IMR-90 (cell line): ENCODE measurements at regions not wholly inside any gene's neighbourhood (a gene's known extent, or its start where the extent isn't known, plus 50 kb on each side); places are given as distances from the start of the nearest gene placed in this dataset.

ENCODE experiments used
- ATAC-seq: fragments of 200-7000 bp; cut with Tn5 transposase; 2 replicates; pipeline ENCODE4 v1.9.1; 2020; ENCODE audit warnings: low read depth, mild to moderate bottlenecking, moderate library complexity
- BruUV-seq: library from RNA; stranded (reverse); fragments of 400-500 nt; replicated peaks from 2 replicates; lab custom pipeline; 2021; lab: Mats Ljungman, UMichigan
- CTCF ChIA-PET: fragments of 300-600 bp; formaldehyde crosslinking; extraction: SDS; loops from one replicate; lab custom pipeline; 2021; ENCODE audit warnings: antibody characterized with exemption; lab: Yijun Ruan, JAX
- POLR2A ChIA-PET: fragments of 300-600 bp; sonication (Branson Sonifier 250); formaldehyde crosslinking; loops from one replicate; lab custom pipeline; 2022; ENCODE audit warnings: antibody characterized with exemption; ENCODE audit not compliant: unreplicated experiment; lab: Charles Lee
- DNase-seq: peaks from one replicate; pipeline ENCODE4 v3.0.0; 2013
- H2AFZ ChIP-seq: replicated peaks from 2 replicates; pipeline ENCODE3; 2013; ENCODE audit warnings: low read length, mild to moderate bottlenecking; ENCODE audit not compliant: poor library complexity
- H2AK5ac ChIP-seq: 2 replicates; pipeline ENCODE4 v1.6.1; 2013; ENCODE audit warnings: low read depth, low read length, inconsistent platforms
- H2AK9ac ChIP-seq: replicated peaks from 2 replicates; pipeline ENCODE3; 2013; ENCODE audit warnings: mild to moderate bottlenecking, low read depth, low read length, moderate library complexity; ENCODE audit not compliant: poor library complexity
- H2BK120ac ChIP-seq: 2 replicates; pipeline ENCODE4 v1.6.1; 2013; ENCODE audit warnings: low read depth, low read length, inconsistent platforms
- H2BK15ac ChIP-seq: 3 replicates; pipeline ENCODE4 v1.6.1; 2013; ENCODE audit warnings: low read depth, low read length, inconsistent platforms
- H2BK20ac ChIP-seq: 2 replicates; pipeline ENCODE4 v1.6.1; 2013; ENCODE audit warnings: low read depth, mild to moderate bottlenecking, inconsistent platforms, low read length, moderate library complexity
- H2BK5ac ChIP-seq: 2 replicates; pipeline ENCODE4 v1.6.1; 2013; ENCODE audit warnings: mild to moderate bottlenecking, low read depth, low read length, inconsistent platforms; ENCODE audit not compliant: poor library complexity, severe bottlenecking
- H3K14ac ChIP-seq: replicated peaks from 2 replicates; pipeline ENCODE4 v1.6.1; 2013; ENCODE audit warnings: low read depth, low read length, inconsistent platforms
- H3K18ac ChIP-seq: 2 replicates; pipeline ENCODE4 v1.6.1; 2013; ENCODE audit warnings: low read depth, low read length, control low read depth
- H3K23ac ChIP-seq: 2 replicates; pipeline ENCODE4 v1.6.1; 2013; ENCODE audit warnings: low read depth, low read length, inconsistent platforms
- H3K27ac ChIP-seq: 2 replicates; pipeline ENCODE4 v1.5.1; 2013; ENCODE audit warnings: mild to moderate bottlenecking, control low read depth, low read length; ENCODE audit not compliant: insufficient read depth
- H3K27me3 ChIP-seq: 2 replicates; pipeline ENCODE4 v1.6.1; 2013; ENCODE audit warnings: low read length; ENCODE audit not compliant: control insufficient read depth, insufficient read depth
- H3K36me3 ChIP-seq: 2 replicates; pipeline ENCODE4 v1.6.1; 2013; ENCODE audit warnings: low read length, mixed read lengths; ENCODE audit not compliant: control insufficient read depth, insufficient read depth
- H3K4ac ChIP-seq: 2 replicates; pipeline ENCODE4 v1.6.1; 2013; ENCODE audit warnings: low read depth, low read length, inconsistent platforms
- H3K4me1 ChIP-seq: 2 replicates; pipeline ENCODE4 v1.6.1; 2013; ENCODE audit warnings: low read length, mixed read lengths; ENCODE audit not compliant: control insufficient read depth, insufficient read depth
- H3K4me2 ChIP-seq: 2 replicates; pipeline ENCODE4 v1.6.1; 2013; ENCODE audit warnings: low read depth, mild to moderate bottlenecking, control low read depth, low read length, moderate library complexity
- H3K4me3 ChIP-seq: 2 replicates; pipeline ENCODE4 v1.5.1; 2013; ENCODE audit warnings: low read depth, mild to moderate bottlenecking, control low read depth, low read length, moderate library complexity; ENCODE audit not compliant: insufficient read depth
- H3K56ac ChIP-seq: 2 replicates; pipeline ENCODE4 v1.6.1; 2013; ENCODE audit warnings: low read length, inconsistent platforms; ENCODE audit not compliant: insufficient read depth; ENCODE audit errors: extremely low read depth
- H3K79me1 ChIP-seq, 2 experiments: 2 replicates each; pipeline ENCODE4 v1.6.1; 2013; ENCODE audit warnings: low read length in 2 of 2, inconsistent platforms in 1 of 2, low read depth in 1 of 2
- H3K9ac ChIP-seq: 2 replicates; pipeline ENCODE4 v1.6.1; 2013; ENCODE audit warnings: low read depth, low read length, control low read depth
- H3K9me1 ChIP-seq: 2 replicates; pipeline ENCODE4 v1.6.1; 2013; ENCODE audit warnings: low read length, inconsistent platforms; ENCODE audit not compliant: insufficient read depth
- H3K9me3 ChIP-seq: 2 replicates; pipeline ENCODE4 v1.6.1; 2013; ENCODE audit warnings: low read length; ENCODE audit not compliant: control insufficient read depth, insufficient read depth
- H4K20me1 ChIP-seq: 2 replicates; pipeline ENCODE4 v1.6.1; 2013; ENCODE audit warnings: low read length, inconsistent platforms; ENCODE audit not compliant: insufficient read depth
- H4K5ac ChIP-seq: 2 replicates; pipeline ENCODE4 v1.6.1; 2013; ENCODE audit warnings: mild to moderate bottlenecking, low read depth, low read length, control low read depth
- H4K8ac ChIP-seq, 2 experiments: 2 replicates each; pipeline ENCODE4 v1.6.1; 2013; ENCODE audit warnings: low read depth in 2 of 2, low read length in 2 of 2, control low read depth in 1 of 2, inconsistent platforms in 1 of 2
- H4K91ac ChIP-seq: 2 replicates; pipeline ENCODE4 v1.6.1; 2013; ENCODE audit warnings: low read depth, low read length, inconsistent platforms; ENCODE audit not compliant: insufficient read depth
- CHD1 ChIP-seq: IDR thresholded peaks from 2 replicates; pipeline ENCODE4 v1.6.1; 2012; ENCODE audit warnings: low read depth, low read length, improper control_type of control experiment
- MAFK ChIP-seq: IDR thresholded peaks from 2 replicates; pipeline ENCODE4 v1.6.1; 2012; ENCODE audit warnings: low read depth, low read length, improper control_type of control experiment
- MAZ ChIP-seq: IDR thresholded peaks from 2 replicates; pipeline ENCODE4 v1.6.1; 2012; ENCODE audit warnings: low read depth, mild to moderate bottlenecking, low read length, improper control_type of control experiment, moderate library complexity, borderline replicate concordance
- POLR2A ChIP-seq: IDR thresholded peaks from 2 replicates; pipeline ENCODE4 v1.6.1; 2012; ENCODE audit warnings: mild to moderate bottlenecking, low read depth, low read length
- RCOR1 ChIP-seq: IDR thresholded peaks from 2 replicates; pipeline ENCODE4 v1.6.1; 2012; ENCODE audit warnings: mild to moderate bottlenecking, low read length, improper control_type of control experiment; ENCODE audit not compliant: insufficient replicate concordance
- WGBS, 2 experiments: methylation state at CpG; one replicate each; pipeline versions ENCODE4 v1.1.5 to v1.1.7; 2013; ENCODE audit warnings: missing lambda C conversion rate in 2 of 2; ENCODE audit not compliant: insufficient read length in 1 of 2; ENCODE audit errors: extremely low coverage in 2 of 2; 5-methylcytosine and 5-hydroxymethylcytosine counted together
- dilution Hi-C: fragments of 300-500 bp; cut with HindIII; formaldehyde crosslinking; loops from one replicate; pipeline ENCODE4 v1.14.3; 2018; ENCODE audit warnings: low sequenced_read_pairs; ENCODE audit not compliant: unreplicated experiment
- in situ Hi-C: fragments of 300-500 bp; cut with MboI; formaldehyde crosslinking; loops from 3 replicates; pipeline ENCODE4 v1.14.3; 2019; ENCODE audit warnings: low sequenced_read_pairs, inconsistent platforms, mixed read lengths
- intact Hi-C: fragments of 100-400 bp; cut with micrococcal nuclease; formaldehyde crosslinking; loops from 2 replicates; pipeline ENCODE4 v1.10.0; 2022
- TF ChIP-seq, protein P1 (sequence below): fragments of 150-350 bp; IDR thresholded peaks from 2 replicates; pipeline ENCODE4 v1.6.1; 2016; ENCODE audit warnings: low read depth, mild to moderate bottlenecking, low read length, moderate library complexity, borderline replicate concordance

DNA sequence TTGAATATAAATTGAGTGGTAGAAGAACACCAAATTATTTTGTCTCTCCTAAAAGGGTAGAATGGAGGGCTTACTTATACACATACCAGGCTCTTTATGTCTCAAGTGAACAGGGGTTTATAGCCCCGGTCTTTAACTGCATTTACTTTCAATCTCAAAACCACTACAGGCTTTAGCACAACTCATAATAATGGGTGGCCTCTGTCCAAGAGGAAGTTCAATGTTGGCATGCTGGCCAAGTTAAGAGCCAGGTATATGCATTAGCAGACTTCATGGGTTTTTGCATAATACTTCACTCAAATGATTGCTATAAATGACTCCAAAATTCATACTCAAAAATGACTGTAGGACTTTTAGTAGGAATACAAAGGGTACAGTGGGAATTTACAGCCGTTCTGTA, 118.5 kb upstream of the OTUD4 start:
- no peak overlapping the region for H3K27ac ChIP-seq
- no peak overlapping the region; the same call in 2 of the 3 replicates for H2BK15ac ChIP-seq
- in situ Hi-C loops (no loop called here), dilution Hi-C loops (no loop called here), intact Hi-C loops (no loop called here)
- no peak overlapping the region for H3K4me2 ChIP-seq
- DNase-seq (no peak), ATAC-seq (no peak)
- no peak overlapping the region for H2AK5ac ChIP-seq
- H4K8ac ChIP-seq, result no peak overlapping the region
- ChIA-PET POLR2A (no interaction called here), CTCF (no interaction called here)
- H2AFZ ChIP-seq, result no peak overlapping the region
- no peaks in the 10 kb centered on the region for H3K9me3 ChIP-seq
- no CpG with 5 or more reads among the region's 2 CpGs for WGBS, 2 experiments
- no peak overlapping the region for H4K91ac ChIP-seq
- no peaks in the 10 kb centered on the region for H3K9me1 ChIP-seq
- no peaks in the 10 kb centered on the region for H3K27me3 ChIP-seq
- BruUV-seq, result no TSS peak
- TF ChIP-seq MAZ (no peak), MAFK (no peak), POLR2A (no peak), CHD1 (no peak), RCOR1 (no peak)
- TF ChIP-seq, protein P1, sequence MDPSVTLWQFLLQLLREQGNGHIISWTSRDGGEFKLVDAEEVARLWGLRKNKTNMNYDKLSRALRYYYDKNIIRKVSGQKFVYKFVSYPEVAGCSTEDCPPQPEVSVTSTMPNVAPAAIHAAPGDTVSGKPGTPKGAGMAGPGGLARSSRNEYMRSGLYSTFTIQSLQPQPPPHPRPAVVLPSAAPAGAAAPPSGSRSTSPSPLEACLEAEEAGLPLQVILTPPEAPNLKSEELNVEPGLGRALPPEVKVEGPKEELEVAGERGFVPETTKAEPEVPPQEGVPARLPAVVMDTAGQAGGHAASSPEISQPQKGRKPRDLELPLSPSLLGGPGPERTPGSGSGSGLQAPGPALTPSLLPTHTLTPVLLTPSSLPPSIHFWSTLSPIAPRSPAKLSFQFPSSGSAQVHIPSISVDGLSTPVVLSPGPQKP, result no peak
- no peak overlapping the region for H3K9ac ChIP-seq
- H3K18ac ChIP-seq, result no peak overlapping the region
- no peak overlapping the region for H3K4ac ChIP-seq
- H4K5ac ChIP-seq, result no peak overlapping the region
- H3K36me3 ChIP-seq, result no peaks in the 10 kb centered on the region
- no peak overlapping the region for H3K56ac ChIP-seq
- no peaks in the 10 kb centered on the region for H3K79me1 ChIP-seq
- H2AK9ac ChIP-seq, result no peak overlapping the region
- no peak overlapping the region for H3K4me3 ChIP-seq
- H2BK120ac ChIP-seq, result no peak overlapping the region
- no peak overlapping the region for H2BK5ac ChIP-seq
- H4K20me1 ChIP-seq, result no peaks in the 10 kb centered on the region
- H3K4me1 ChIP-seq, result no peaks in the 10 kb centered on the region
- no peak overlapping the region for H2BK20ac ChIP-seq
- no peak overlapping the region for H3K23ac ChIP-seq
- H3K14ac ChIP-seq, result no peak overlapping the region
